GM18499 (cell line): ENCODE measurements at regions not wholly inside any gene's neighbourhood (a gene's known extent, or its start where the extent isn't known, plus 50 kb on each side); places are given as distances from the start of the nearest gene placed in this dataset.

ENCODE experiments used
- ATAC-seq: cut with Tn5 transposase; IDR thresholded peaks from one replicate; pipeline ENCODE4 v1.9.1; 2021; ENCODE audit warnings: moderate number of reproducible peaks; ENCODE audit not compliant: insufficient read depth, unreplicated experiment

DNA sequence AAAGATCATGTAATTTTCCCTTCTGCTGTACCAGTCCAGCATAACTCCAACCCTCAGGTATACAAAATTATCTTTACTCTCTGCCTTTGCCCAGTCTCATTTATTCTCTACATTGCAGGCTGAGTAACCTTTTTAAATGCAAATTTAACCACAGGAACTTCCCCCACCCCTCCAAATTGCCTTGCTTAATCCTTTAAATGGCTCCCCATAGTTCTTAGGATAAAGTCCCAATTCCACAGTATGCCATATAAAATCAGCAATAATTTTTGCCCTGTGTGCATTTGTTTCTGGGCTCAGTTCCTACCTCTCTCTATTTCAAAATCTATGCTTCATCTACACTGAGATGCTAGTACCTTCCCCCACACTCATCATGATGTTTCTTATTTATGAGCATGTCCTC, 879.7 kb downstream of the RPA4 start:
- ATAC-seq, result no peak

DNA sequence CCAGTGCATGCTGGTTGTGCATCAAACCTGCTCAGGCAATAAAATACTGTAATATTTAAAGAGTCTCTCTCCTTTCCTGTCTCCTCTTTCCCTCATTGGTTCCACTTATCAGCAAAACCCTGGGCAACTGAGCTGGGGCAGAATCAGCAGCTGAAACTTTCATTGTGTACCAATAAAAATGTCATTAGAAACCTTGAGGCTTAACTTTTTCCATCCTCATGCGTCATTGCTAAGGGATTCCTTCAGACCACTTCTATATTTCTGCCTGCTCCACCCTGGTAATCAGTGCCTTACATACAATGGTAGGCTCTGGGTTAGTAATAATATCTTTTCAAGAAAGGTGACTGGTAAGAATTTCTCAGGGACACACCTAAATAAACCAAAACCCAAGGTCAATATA, 880.3 kb downstream of the RPA4 start:
- ATAC-seq, result no peak

GRCh38 chrX:97766501-97767095, 882.9 kb downstream of the RPA4 start:
- no peak for ATAC-seq

GRCh38 chrX:97787311-97787710, 903.6 kb downstream of the RPA4 start:
- ATAC-seq, result no peak

GRCh38 chrX:97787849-97788248, 904.1 kb downstream of the RPA4 start:
- no peak for ATAC-seq

DNA sequence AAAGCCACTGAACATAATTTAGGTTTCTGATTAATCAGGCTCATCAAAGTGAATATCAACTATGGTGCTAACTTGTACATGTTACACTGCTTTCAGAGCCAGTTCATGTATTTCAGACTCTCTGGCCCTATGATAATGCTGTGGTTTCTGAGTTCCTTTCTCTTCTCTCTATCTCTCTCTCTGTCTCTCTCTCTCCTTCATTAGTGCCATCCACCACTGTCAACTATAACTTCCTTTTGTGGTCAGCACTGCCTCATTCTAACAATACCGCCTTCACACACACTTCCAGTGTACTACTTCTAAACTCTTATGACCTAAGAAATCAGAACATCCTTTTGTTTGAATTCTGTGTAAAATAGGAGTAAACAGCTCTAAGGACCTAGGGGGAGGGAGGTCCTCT, 907.1 kb downstream of the RPA4 start:
- no peak for ATAC-seq

- ATAC-seq, result no peak
These were observed 913.4 kb downstream of the RPA4 start for GRCh38 chrX:97797076-97797475.

- no peak for ATAC-seq
These were observed 922.5 kb downstream of the RPA4 start for GRCh38 chrX:97806238-97806637.

DNA sequence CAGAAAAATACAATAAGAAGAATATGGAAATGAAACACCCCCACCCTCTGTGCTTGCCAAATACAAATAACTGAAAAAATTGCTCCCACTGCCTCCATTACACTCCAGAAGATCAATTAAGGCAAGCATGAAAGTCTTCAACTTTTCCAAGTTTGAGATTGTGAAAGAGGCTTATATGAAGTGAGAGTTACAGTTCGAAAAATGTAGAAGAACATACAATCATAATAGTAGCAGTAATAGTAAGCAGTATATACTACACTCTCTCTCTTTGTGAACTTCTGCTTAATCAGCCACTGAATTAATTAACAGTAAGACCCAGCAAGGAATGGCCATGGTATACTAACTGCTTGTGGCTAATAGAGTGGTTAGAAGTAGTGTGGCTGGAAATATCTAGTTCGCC, 923.2 kb downstream of the RPA4 start:
- no peak for ATAC-seq

DNA sequence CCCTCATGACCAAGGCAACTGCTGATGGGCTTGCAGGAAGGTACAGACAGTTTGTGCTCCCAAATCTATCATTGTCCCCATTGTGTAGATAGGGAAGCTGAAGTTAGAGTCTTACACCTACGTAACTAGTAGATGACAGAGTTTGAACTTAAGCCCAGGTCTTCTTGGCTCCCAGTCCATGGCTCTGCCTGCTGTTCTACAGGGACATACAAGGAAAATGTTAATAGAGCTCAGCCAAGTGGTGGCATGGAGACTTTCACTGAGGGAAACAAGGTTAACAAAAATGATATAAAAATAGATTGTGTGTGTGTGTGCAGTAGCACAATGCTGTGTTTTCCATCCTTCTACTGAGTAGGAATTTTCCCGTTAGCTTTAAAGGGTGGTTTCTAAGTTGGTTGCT, 936.5 kb downstream of the RPA4 start:
- ATAC-seq, result no peak

DNA sequence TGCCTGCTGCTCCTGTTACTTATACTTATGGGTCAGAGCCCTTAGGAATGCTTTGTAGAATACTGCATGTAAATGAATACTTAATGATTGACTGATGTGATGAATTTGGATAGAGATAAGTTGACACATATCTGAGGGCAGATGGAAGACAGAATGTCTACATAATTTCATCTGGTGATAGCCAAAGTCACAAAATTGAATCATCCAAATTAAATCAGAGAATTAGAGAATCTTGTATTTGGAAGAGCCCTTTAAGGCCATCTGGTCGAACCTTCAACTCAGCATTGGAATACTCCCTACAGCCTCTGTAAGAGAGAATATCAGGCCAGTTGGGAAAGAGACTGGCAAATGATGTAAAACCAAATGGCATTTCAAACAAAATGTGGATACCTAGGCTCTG, 944.8 kb downstream of the RPA4 start:
- ATAC-seq, result no peak

DNA sequence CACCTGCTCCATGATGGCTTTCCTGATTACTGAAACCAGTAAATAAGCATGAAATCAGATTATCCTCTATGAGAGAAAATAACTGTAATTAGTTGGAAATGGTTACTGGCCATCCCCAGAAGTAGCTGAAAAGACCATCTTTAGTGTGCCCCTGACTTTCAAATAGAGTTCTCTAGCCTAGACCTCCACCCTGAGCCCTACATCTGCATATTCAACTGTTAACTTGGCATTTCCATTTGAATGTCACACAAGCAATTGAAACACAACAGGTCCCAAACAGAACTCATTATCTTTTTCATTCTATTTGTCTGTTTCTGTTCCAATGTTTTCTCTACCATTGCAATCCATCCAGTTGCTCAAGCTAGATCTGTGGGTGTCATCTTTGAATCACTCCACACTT, 952.3 kb downstream of the RPA4 start:
- no peak for ATAC-seq

DNA sequence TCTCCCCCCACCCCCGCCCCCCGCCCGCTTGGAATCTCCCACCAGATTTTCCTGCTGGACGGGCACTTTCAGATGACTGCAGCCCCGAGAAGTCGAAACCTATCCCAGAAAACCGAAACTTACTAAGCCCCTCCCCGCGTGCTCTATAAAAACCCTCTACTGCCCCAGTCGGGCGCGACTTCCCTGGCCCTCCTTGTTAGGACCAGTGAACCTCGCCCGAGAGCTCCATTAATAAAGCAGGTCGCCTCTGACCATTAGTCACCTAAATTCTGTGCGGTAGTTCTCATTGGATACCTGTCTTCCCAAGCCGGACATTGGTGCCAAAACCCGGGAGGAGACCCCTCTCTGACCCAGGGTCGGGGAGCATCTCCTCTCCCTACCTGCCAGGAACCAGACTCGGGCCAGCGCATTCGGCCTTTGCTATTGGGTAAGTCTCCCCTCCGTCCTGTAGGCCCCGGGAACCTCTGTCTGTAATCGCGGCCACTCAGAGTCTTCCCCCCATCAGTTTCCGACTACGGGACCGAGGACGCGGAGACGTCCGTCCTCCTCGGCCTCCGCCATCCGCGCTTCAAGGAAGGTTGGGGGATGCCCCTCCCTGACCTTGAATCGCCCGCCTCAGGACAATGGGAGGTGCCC, 958.0 kb downstream of the RPA4 start:
- no peak for ATAC-seq

DNA sequence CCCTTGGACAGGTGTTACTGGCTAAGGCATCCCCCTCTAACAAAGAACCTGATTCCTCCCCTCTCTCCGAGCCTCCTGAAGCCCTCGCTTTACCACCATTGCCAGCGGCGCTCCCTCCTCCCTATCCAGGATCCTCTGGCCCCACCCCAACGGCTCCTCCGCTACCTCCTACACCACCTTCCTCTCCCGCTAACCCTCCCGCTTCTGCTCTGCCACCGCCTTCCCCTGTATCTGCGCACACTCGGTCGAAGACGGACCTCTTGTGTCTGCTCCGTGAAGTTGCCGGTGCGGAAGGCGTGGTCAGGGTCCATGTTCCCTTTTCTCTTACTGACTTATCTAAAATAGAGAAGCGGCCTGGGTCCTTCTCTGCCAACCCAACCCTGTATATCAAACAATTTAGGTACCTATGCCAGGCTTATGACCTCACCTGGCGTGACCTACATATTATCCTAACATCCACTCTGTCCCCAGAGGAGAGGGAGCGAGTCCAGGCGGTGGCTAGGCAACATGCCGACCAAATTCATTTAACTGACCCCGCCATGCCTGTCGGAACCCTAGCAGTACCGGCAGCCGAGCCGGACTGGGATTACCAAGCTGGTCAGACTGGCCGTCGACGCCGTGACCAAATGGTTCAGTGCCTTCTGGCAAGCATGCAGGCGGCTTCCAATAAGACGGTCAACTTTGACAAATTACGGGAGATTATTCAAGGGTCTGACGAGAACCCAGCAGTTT, 958.9 kb downstream of the RPA4 start:
- no peak for ATAC-seq

GRCh38 chrX:97843200-97843811, 959.6 kb downstream of the RPA4 start:
- ATAC-seq, result no peak

DNA sequence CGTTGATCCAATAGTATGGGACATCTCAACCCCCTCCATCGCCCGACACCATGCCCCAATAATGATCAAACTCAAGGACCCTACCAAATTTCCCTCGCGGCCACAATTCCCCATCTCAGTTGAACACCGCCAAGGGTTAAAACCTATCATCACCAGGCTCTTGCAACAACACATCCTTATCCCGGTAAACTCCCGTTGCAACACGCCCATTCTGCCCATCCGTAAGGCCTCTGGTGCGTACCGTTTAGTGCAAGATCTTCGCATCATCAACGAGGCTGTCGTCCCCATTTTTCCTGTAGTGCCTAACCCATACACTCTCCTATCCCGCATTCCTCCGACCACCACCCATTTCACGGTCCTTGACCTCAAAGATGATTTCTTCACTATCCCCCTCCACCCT, 960.5 kb downstream of the RPA4 start:
- ATAC-seq, result no peak

- ATAC-seq, result no peak
These were observed 961.2 kb downstream of the RPA4 start for GRCh38 chrX:97844943-97845342.

- ATAC-seq, result no peak
These were observed 961.7 kb downstream of the RPA4 start for GRCh38 chrX:97845451-97845850.

- ATAC-seq, result no peak
These were observed 962.5 kb downstream of the RPA4 start for GRCh38 chrX:97846228-97846627.

DNA sequence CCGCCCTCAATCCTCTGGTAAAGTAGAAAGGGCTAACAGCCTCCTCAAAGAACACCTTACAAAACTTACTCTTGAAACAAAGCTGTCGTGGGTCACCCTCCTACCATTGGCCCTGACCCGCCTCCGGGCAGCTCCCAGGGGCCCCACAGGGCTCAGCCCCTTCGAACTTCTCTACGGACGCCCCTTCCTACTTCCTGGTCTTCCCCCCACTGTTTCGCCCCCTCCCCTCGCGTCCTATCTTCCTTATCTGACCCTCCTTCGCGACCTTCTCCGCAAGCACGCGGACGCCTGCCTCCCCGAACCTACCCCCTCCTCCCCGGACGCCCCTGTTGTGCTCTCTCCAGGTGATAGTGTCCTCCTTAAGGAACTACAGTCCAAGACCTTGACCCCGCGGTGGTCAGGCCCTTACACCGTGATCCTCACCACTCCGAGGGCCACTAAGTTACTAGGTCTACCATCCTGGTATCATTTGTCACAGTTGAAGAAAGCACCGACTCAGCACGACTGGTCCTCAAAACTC, 963.1 kb downstream of the RPA4 start:
- ATAC-seq, result no peak
